Glutamatergic neuron (in vitro differentiated cells): ENCODE measurements at regions not wholly inside any gene's neighbourhood (a gene's known extent, or its start where the extent isn't known, plus 50 kb on each side); places are given as distances from the start of the nearest gene placed in this dataset.

Experiments used
- DNase-seq: peaks from one replicate; pipeline ENCODE4 v3.0.0; 2022
- H3K27ac Mint-ChIP-seq: one replicate; pipeline ENCODE4 v1.8.0; 2020; ENCODE audit warnings: mild to moderate bottlenecking, mixed read lengths, inconsistent platforms; ENCODE audit not compliant: unreplicated experiment
- H3K27me3 Mint-ChIP-seq: one replicate; pipeline ENCODE4 v1.8.0; 2020; ENCODE audit warnings: mild to moderate bottlenecking, moderate library complexity, mixed read lengths, inconsistent platforms; ENCODE audit not compliant: unreplicated experiment
- H3K36me3 Mint-ChIP-seq: one replicate; pipeline ENCODE4 v1.8.0; 2020; ENCODE audit warnings: mild to moderate bottlenecking, mixed read lengths, inconsistent platforms; ENCODE audit not compliant: unreplicated experiment
- H3K4me1 Mint-ChIP-seq: one replicate; pipeline ENCODE4 v1.8.0; 2020; ENCODE audit warnings: mild to moderate bottlenecking, low read depth, mixed read lengths, inconsistent platforms; ENCODE audit not compliant: unreplicated experiment
- H3K4me3 Mint-ChIP-seq: one replicate; pipeline ENCODE4 v1.8.0; 2020; ENCODE audit warnings: mild to moderate bottlenecking, mixed read lengths, inconsistent platforms; ENCODE audit not compliant: unreplicated experiment
- H3K9me3 Mint-ChIP-seq: one replicate; pipeline ENCODE4 v1.8.0; 2020; ENCODE audit warnings: mild to moderate bottlenecking, moderate library complexity, mixed read lengths, inconsistent platforms; ENCODE audit not compliant: unreplicated experiment
- CTCF ChIP-seq: fragments of 200-600 bp; sonication (generic); IDR thresholded peaks from one replicate; pipeline ENCODE4 v1.5.0; 2021; ENCODE audit not compliant: partially characterized antibody, unreplicated experiment

- no peak overlapping the region for H3K27ac Mint-ChIP-seq
- H3K36me3 Mint-ChIP-seq, result no peaks in the 10 kb centered on the region
- no peak overlapping the region for H3K4me3 Mint-ChIP-seq
- no peak for DNase-seq
- no peak for TF ChIP-seq CTCF
- H3K9me3 Mint-ChIP-seq, result no peaks in the 10 kb centered on the region
- H3K4me1 Mint-ChIP-seq, result no peaks in the 10 kb centered on the region
- H3K27me3 Mint-ChIP-seq, result no peaks in the 10 kb centered on the region
These were observed 526.6 kb upstream of the PKDCC start for GRCh38 chr2:41521211-41521610.

GRCh38 chr2:41527525-41528323 lies 520.1 kb upstream of the PKDCC start:
- H3K27ac Mint-ChIP-seq, result no peak overlapping the region
- H3K4me3 Mint-ChIP-seq, result no peak overlapping the region
- H3K4me1 Mint-ChIP-seq, result no peaks in the 10 kb centered on the region
- DNase-seq, result no peak
- no peak for TF ChIP-seq CTCF
- H3K36me3 Mint-ChIP-seq, result no peaks in the 10 kb centered on the region
- H3K27me3 Mint-ChIP-seq, result no peaks in the 10 kb centered on the region
- H3K9me3 Mint-ChIP-seq, result no peaks in the 10 kb centered on the region

GRCh38 chr2:41535575-41535974 lies 512.2 kb upstream of the PKDCC start:
- H3K4me1 Mint-ChIP-seq, result no peaks in the 10 kb centered on the region
- H3K27ac Mint-ChIP-seq, result no peak overlapping the region
- no peak overlapping the region for H3K4me3 Mint-ChIP-seq
- no peaks in the 10 kb centered on the region for H3K9me3 Mint-ChIP-seq
- no peak for DNase-seq
- no peaks in the 10 kb centered on the region for H3K36me3 Mint-ChIP-seq
- TF ChIP-seq CTCF, result no peak
- H3K27me3 Mint-ChIP-seq, result no peaks in the 10 kb centered on the region

- TF ChIP-seq CTCF, result no peak
- H3K9me3 Mint-ChIP-seq, result no peaks in the 10 kb centered on the region
- H3K27me3 Mint-ChIP-seq, result no peaks in the 10 kb centered on the region
- DNase-seq, result no peak
- H3K4me3 Mint-ChIP-seq, result no peak overlapping the region
- H3K27ac Mint-ChIP-seq, result no peak overlapping the region
- no peaks in the 10 kb centered on the region for H3K36me3 Mint-ChIP-seq
- H3K4me1 Mint-ChIP-seq, result no peaks in the 10 kb centered on the region
These were observed 507.4 kb upstream of the PKDCC start for GRCh38 chr2:41540272-41540998.

GRCh38 chr2:41543726-41544125 lies 504.1 kb upstream of the PKDCC start:
- no peaks in the 10 kb centered on the region for H3K27me3 Mint-ChIP-seq
- H3K4me1 Mint-ChIP-seq, result no peaks in the 10 kb centered on the region
- no peak for TF ChIP-seq CTCF
- DNase-seq, result no peak
- no peak overlapping the region for H3K4me3 Mint-ChIP-seq
- no peaks in the 10 kb centered on the region for H3K9me3 Mint-ChIP-seq
- H3K27ac Mint-ChIP-seq, result no peak overlapping the region
- no peaks in the 10 kb centered on the region for H3K36me3 Mint-ChIP-seq
